ENCODE measurements at regions not wholly inside any gene's neighbourhood (a gene's known extent, or its start where the extent isn't known, plus 50 kb on each side); places are given as distances from the start of the nearest gene placed in this dataset.

DNA sequence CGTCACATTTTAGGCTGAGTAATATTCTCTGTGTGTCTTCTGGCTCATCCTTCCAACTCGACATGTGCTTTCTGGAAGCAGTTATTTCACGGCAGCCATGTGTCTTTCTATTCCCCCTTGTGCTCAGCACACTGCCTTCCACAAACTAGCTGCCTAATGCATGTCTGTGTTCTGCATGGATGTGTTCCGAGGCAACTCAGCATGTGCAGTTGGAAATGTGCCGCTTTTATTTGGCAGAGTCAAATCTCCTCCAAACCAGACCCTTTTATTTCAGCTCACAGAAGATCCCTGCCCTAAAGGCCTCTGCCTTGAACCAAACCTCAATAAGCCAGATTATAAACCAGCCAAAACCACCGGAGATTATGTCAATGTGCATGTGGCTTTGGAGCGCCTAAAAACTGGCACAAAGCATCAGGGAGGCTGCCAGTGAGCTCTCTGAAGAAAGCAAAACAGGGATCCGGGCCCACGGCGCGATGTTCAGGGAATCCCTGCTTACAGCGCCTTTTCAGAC lies 360.2 kb downstream of the DEPDC1B start:
- no peaks in the 10 kb centered on the region for H3K4me1 ChIP-seq (ENCODE audit: control insufficient read depth, extremely low read depth, insufficient read depth, low read length)
- H4K20me1 ChIP-seq (ENCODE audit: control insufficient read depth, extremely low read depth, insufficient read depth, low read length), result no peaks in the 10 kb centered on the region
- H3K27me3 ChIP-seq (ENCODE audit: control insufficient read depth, insufficient read depth, low read length), result no peaks in the 10 kb centered on the region
- H3K4me3 ChIP-seq (replicated peaks in 1 of 4; ENCODE audit: control extremely low read depth in 1 of 4, insufficient read depth in 1 of 4, low read depth in 3 of 4, low read length in 4 of 4), result no peak overlapping the region
- H3K9ac ChIP-seq (ENCODE audit: insufficient read depth, low read length), result no peak overlapping the region
- H2AFZ ChIP-seq (ENCODE audit: low read length), result peak overlapping the region; percentile 7
- TF ChIP-seq, protein P1, sequence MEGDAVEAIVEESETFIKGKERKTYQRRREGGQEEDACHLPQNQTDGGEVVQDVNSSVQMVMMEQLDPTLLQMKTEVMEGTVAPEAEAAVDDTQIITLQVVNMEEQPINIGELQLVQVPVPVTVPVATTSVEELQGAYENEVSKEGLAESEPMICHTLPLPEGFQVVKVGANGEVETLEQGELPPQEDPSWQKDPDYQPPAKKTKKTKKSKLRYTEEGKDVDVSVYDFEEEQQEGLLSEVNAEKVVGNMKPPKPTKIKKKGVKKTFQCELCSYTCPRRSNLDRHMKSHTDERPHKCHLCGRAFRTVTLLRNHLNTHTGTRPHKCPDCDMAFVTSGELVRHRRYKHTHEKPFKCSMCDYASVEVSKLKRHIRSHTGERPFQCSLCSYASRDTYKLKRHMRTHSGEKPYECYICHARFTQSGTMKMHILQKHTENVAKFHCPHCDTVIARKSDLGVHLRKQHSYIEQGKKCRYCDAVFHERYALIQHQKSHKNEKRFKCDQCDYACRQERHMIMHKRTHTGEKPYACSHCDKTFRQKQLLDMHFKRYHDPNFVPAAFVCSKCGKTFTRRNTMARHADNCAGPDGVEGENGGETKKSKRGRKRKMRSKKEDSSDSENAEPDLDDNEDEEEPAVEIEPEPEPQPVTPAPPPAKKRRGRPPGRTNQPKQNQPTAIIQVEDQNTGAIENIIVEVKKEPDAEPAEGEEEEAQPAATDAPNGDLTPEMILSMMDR (conservative IDR thresholded peaks at IDR 0.05 in 1 of 2, IDR thresholded peaks at IDR 0.05 in 1 of 2; ENCODE audit: low read depth in 1 of 2, low read length in 2 of 2), result no peak
- TF ChIP-seq EZH2 (IDR thresholded peaks at IDR 0.05; ENCODE audit: low read length, missing control alignments), result no peak
- peak; percentile 5 to 54 for DNase-seq (ENCODE audit: low read depth in 2 of 2)
- no peaks in the 10 kb centered on the region for H3K36me3 ChIP-seq (ENCODE audit: control insufficient read depth, insufficient read depth, low read length)
- no peak overlapping the region for H3K27ac ChIP-seq (ENCODE audit: insufficient read depth, low read length)
- H3K4me2 ChIP-seq (ENCODE audit: extremely low read depth, insufficient read depth, low read length), result no peak overlapping the region
- no peaks in the 10 kb centered on the region for H3K9me3 ChIP-seq (ENCODE audit: control insufficient read depth, insufficient read depth, low read depth, low read length)
- no peaks in the 10 kb centered on the region for H3K79me2 ChIP-seq (ENCODE audit: control insufficient read depth, insufficient read depth, low read length)

DNA sequence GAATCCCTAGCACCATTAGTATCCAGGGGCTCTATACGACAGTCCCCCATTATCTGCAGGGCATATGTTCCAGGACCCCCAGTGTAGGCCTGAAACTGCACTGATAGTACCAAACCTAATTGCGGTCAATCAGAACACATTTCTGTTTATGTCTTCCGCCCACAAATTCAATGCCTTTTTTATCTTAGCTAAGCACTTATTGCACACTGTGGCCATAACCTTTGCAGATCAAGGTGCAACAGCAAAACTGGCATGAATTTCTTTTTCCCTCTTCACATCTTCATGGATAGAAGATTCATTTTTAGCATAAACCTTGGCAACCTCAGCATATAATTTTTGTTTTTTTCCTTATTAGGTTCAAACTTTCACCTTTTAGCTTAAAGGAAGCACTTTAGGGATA lies 361.1 kb downstream of the DEPDC1B start:
- H3K4me2 ChIP-seq (ENCODE audit: extremely low read depth, insufficient read depth, low read length), result no peak overlapping the region
- no peaks in the 10 kb centered on the region for H3K9me3 ChIP-seq (ENCODE audit: control insufficient read depth, insufficient read depth, low read depth, low read length)

DNA sequence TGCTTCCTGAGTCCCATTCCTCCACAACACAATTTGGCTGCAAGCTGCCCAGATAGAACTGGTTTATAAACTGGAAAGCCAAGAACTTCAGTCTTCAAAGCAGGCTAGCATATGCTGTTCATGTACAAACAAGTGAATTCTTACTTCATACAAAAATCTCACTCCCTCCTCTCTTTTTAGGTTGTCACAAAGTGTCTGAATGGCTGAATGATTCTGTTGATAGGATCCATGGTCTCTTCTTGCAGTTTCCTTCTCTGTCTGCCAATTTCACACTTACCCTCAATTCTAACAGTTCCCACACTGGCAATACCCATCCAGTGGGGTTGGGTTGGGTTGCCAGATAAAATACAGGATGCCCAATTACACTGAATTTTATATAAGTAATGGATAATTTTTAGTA lies 363.5 kb downstream of the DEPDC1B start:
- Histone ChIP-seq H3K27ac (ENCODE audit: insufficient read depth, low read length) (no peak overlapping the region), H3K36me3 (ENCODE audit: control insufficient read depth, insufficient read depth, low read length) (no peaks in the 10 kb centered on the region), H3K27me3 (ENCODE audit: control insufficient read depth, insufficient read depth, low read length) (no peaks in the 10 kb centered on the region), H4K20me1 (ENCODE audit: control insufficient read depth, extremely low read depth, insufficient read depth, low read length) (no peaks in the 10 kb centered on the region), H3K4me1 (ENCODE audit: control insufficient read depth, extremely low read depth, insufficient read depth, low read length) (no peaks in the 10 kb centered on the region), H3K4me2 (ENCODE audit: extremely low read depth, insufficient read depth, low read length) (no peak overlapping the region), H3K9ac (ENCODE audit: insufficient read depth, low read length) (no peak overlapping the region), H3K9me3 (ENCODE audit: control insufficient read depth, insufficient read depth, low read depth, low read length) (no peaks in the 10 kb centered on the region), H3K79me2 (ENCODE audit: control insufficient read depth, insufficient read depth, low read length) (no peaks in the 10 kb centered on the region), H3K4me3 (replicated peaks in 1 of 4; ENCODE audit: control extremely low read depth in 1 of 4, insufficient read depth in 1 of 4, low read depth in 3 of 4, low read length in 4 of 4) (no peak overlapping the region), H2AFZ (ENCODE audit: low read length) (no peak overlapping the region)
- DNase-seq (ENCODE audit: low read depth in 2 of 2), result no peak
- no peak for TF ChIP-seq EZH2 (IDR thresholded peaks at IDR 0.05; ENCODE audit: low read length, missing control alignments)
- TF ChIP-seq, protein P1 (conservative IDR thresholded peaks at IDR 0.05 in 1 of 2, IDR thresholded peaks at IDR 0.05 in 1 of 2; ENCODE audit: low read depth in 1 of 2, low read length in 2 of 2), result no peak

More for the DNA sequence above, 361.1 kb downstream of the DEPDC1B start:
- Histone ChIP-seq H3K4me1 (ENCODE audit: control insufficient read depth, extremely low read depth, insufficient read depth, low read length) (no peaks in the 10 kb centered on the region), H3K27me3 (ENCODE audit: control insufficient read depth, insufficient read depth, low read length) (no peaks in the 10 kb centered on the region), H2AFZ (ENCODE audit: low read length) (no peak overlapping the region), H3K36me3 (ENCODE audit: control insufficient read depth, insufficient read depth, low read length) (no peaks in the 10 kb centered on the region), H3K79me2 (ENCODE audit: control insufficient read depth, insufficient read depth, low read length) (no peaks in the 10 kb centered on the region), H4K20me1 (ENCODE audit: control insufficient read depth, extremely low read depth, insufficient read depth, low read length) (no peaks in the 10 kb centered on the region), H3K27ac (ENCODE audit: insufficient read depth, low read length) (no peak overlapping the region), H3K9ac (ENCODE audit: insufficient read depth, low read length) (no peak overlapping the region), H3K4me3 (replicated peaks in 1 of 4; ENCODE audit: control extremely low read depth in 1 of 4, insufficient read depth in 1 of 4, low read depth in 3 of 4, low read length in 4 of 4) (no peak overlapping the region)
- no peak for DNase-seq (ENCODE audit: low read depth in 2 of 2)
- no peak for TF ChIP-seq EZH2 (IDR thresholded peaks at IDR 0.05; ENCODE audit: low read length, missing control alignments)
- TF ChIP-seq, protein P1 (conservative IDR thresholded peaks at IDR 0.05 in 1 of 2, IDR thresholded peaks at IDR 0.05 in 1 of 2; ENCODE audit: low read depth in 1 of 2, low read length in 2 of 2), result no peak
